Colonic mucosa (tissue), 4 donors: ENCODE measurements at regions not wholly inside any gene's neighbourhood (a gene's known extent, or its start where the extent isn't known, plus 50 kb on each side); places are given as distances from the start of the nearest gene placed in this dataset.

Experiments used
- DNase-seq: peaks from one replicate; pipeline ENCODE4 v3.0.0-alpha.2; 2020
- H3K27ac ChIP-seq: fragments of 200-600 bp; one replicate; pipeline ENCODE4 v1.8.0; 2021
- H3K27me3 ChIP-seq: fragments of 200-600 bp; one replicate; pipeline ENCODE4 v1.8.0; 2021
- H3K36me3 ChIP-seq: fragments of 200-600 bp; one replicate; pipeline ENCODE4 v1.8.0; 2021
- H3K4me1 ChIP-seq: fragments of 200-600 bp; one replicate; pipeline ENCODE4 v1.8.0; 2021; ENCODE audit warnings: mild to moderate bottlenecking
- H3K4me3 ChIP-seq: fragments of 200-600 bp; one replicate; pipeline ENCODE4 v1.8.0; 2021
- H3K9ac ChIP-seq, 2 donors: one replicate each; pipeline ENCODE4 v1.7.0; 2013; ENCODE audit warnings: control low read depth in 2 of 2, low read depth in 2 of 2, low read length in 2 of 2
- H3K9me3 ChIP-seq: fragments of 200-600 bp; one replicate; pipeline ENCODE4 v1.8.0; 2021
- CTCF ChIP-seq: fragments of 200-600 bp; IDR thresholded peaks from one replicate; pipeline ENCODE4 v1.8.0; 2022; ENCODE audit warnings: antibody characterized with exemption, mild to moderate bottlenecking
- intact Hi-C: fragments of 100-400 bp; cut with DNase I; formaldehyde crosslinking; loops from one replicate; pipeline ENCODE4 v1.14.1; 2022
- donor health status: healthy.
- donor health status: DM: no; HTN: no; CAD: no.
- donor health status: DM: no; HTN: no; CAD: no.

GRCh38 chr18:24584813-24585212 lies 124.4 kb downstream of the HRH4 start:
- Histone ChIP-seq H3K4me3 (no peak overlapping the region), H3K4me1 (no peaks in the 10 kb centered on the region), H3K27ac (no peak overlapping the region), H3K9ac (no peak overlapping the region), H3K27me3 (no peaks in the 10 kb centered on the region), H3K9me3 (no peaks in the 10 kb centered on the region), H3K36me3 (no peaks in the 10 kb centered on the region)
- TF ChIP-seq CTCF, result no peak
- no peak for DNase-seq
- intact Hi-C loops, result no loop called here

- Histone ChIP-seq H3K4me1 (no peaks in the 10 kb centered on the region), H3K27me3 (no peaks in the 10 kb centered on the region), H3K4me3 (no peak overlapping the region), H3K27ac (no peak overlapping the region), H3K9ac (no peak overlapping the region), H3K36me3 (no peaks in the 10 kb centered on the region), H3K9me3 (no peaks in the 10 kb centered on the region)
- no peak for DNase-seq
- intact Hi-C loops, result no loop called here
- no peak for TF ChIP-seq CTCF
These were observed 125.6 kb downstream of the HRH4 start for GRCh38 chr18:24585996-24586566.

GRCh38 chr18:24586662-24587360 lies 126.4 kb downstream of the HRH4 start:
- no peak for TF ChIP-seq CTCF
- no peak for DNase-seq
- no peaks in the 10 kb centered on the region for H3K36me3 ChIP-seq
- H3K27ac ChIP-seq, result no peak overlapping the region
- intact Hi-C loops, result no loop called here
- no peaks in the 10 kb centered on the region for H3K9me3 ChIP-seq
- no peak overlapping the region for H3K9ac ChIP-seq
- H3K4me3 ChIP-seq, result no peak overlapping the region
- no peaks in the 10 kb centered on the region for H3K27me3 ChIP-seq
- no peaks in the 10 kb centered on the region for H3K4me1 ChIP-seq

DNA sequence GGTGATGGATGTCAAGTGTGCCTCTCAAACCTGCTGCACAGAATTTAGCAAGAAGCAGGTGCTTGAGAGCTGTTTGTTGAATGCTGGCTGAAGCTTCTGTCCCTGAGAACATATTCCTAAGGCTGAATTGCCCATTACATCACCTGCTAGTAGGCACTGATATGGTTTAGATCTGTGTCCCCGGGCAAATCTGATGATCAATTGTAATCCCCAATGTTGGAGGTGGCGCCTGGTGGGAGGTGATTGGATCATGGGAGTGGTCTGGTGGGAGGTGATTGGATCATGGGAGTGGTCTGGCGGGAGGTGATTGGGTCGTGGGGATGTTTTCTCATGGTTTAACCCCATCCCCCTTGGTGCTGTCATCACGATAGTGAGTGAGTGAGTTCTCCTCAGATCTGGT lies 128.0 kb downstream of the HRH4 start:
- Histone ChIP-seq H3K4me3 (no peak overlapping the region), H3K27ac (no peak overlapping the region), H3K36me3 (no peaks in the 10 kb centered on the region), H3K9me3 (no peaks in the 10 kb centered on the region), H3K9ac (no peak overlapping the region), H3K27me3 (no peaks in the 10 kb centered on the region), H3K4me1 (no peaks in the 10 kb centered on the region)
- intact Hi-C loops, result no loop called here
- no peak for TF ChIP-seq CTCF
- DNase-seq, result no peak

- no peaks in the 10 kb centered on the region for H3K4me1 ChIP-seq
- intact Hi-C loops, result no loop called here
- H3K4me3 ChIP-seq, result no peak overlapping the region
- no peak overlapping the region for H3K9ac ChIP-seq
- H3K27me3 ChIP-seq, result no peaks in the 10 kb centered on the region
- no peak for DNase-seq
- H3K9me3 ChIP-seq, result no peaks in the 10 kb centered on the region
- H3K27ac ChIP-seq, result no peak overlapping the region
- TF ChIP-seq CTCF, result no peak
- H3K36me3 ChIP-seq, result no peaks in the 10 kb centered on the region
These were observed 130.5 kb downstream of the HRH4 start for GRCh38 chr18:24590946-24591345.
